ENCODE measurements at regions not wholly inside any gene's neighbourhood (a gene's known extent, or its start where the extent isn't known, plus 50 kb on each side); places are given as distances from the start of the nearest gene placed in this dataset.
"Not testable (repeated sequence)": the region's sequence is repeated elsewhere in the genome, so short reads cannot be mapped to it uniquely, and the experiment has no call there.

- not testable (repeated sequence) for TF ChIP-seq POLR2A, CTCF (IDR thresholded peaks at IDR 0.05)
These were observed 111.5 kb downstream of the TNFRSF13B start for GRCh38 chr17:16860467-16860866.

Data from upper lobe of left lung (tissue), 4 donors.